ENCODE measurements at regions not wholly inside any gene's neighbourhood (a gene's known extent, or its start where the extent isn't known, plus 50 kb on each side); places are given as distances from the start of the nearest gene placed in this dataset.

GRCh38 chr4:180153587-180153986 is 2089.6 kb upstream of the TENM3 start:
- TF ChIP-seq CTCF (IDR thresholded peaks at IDR 0.05) (no peak), POLR2A (IDR thresholded peaks at IDR 0.05) (no peak)
